Lung (tissue), 11 donors: ENCODE measurements at regions not wholly inside any gene's neighbourhood (a gene's known extent, or its start where the extent isn't known, plus 50 kb on each side); places are given as distances from the start of the nearest gene placed in this dataset.

Source experiments
- ATAC-seq: fragments of 200-7000 bp; cut with Tn5 transposase; one replicate; pipeline ENCODE4 v1.9.1; 2020; ENCODE audit warnings: moderate number of reproducible peaks; ENCODE audit not compliant: insufficient read depth, low FRiP score
- DNase-seq, 3 donors: peaks; one replicate each; pipeline ENCODE4 v3.0.0-alpha.2; 2013 to 2017
- H3K27ac ChIP-seq, 2 donors: one replicate each; pipeline ENCODE4 v1.5.1; 2013; ENCODE audit warnings: mild to moderate bottlenecking in 2 of 2, moderate library complexity in 2 of 2, control low read depth in 1 of 2, inconsistent platforms in 1 of 2, low read depth in 1 of 2, low read length in 1 of 2
- H3K27me3 ChIP-seq, 3 donors: one replicate each; pipeline ENCODE4 v1.5.1; 2013; ENCODE audit warnings: low read length in 2 of 3; ENCODE audit not compliant: control insufficient read depth in 3 of 3, insufficient read depth in 3 of 3
- H3K36me3 ChIP-seq, 4 donors: one replicate each; pipeline ENCODE4 v1.5.1; 2013; ENCODE audit warnings: low read length in 4 of 4, mild to moderate bottlenecking in 1 of 4, moderate library complexity in 1 of 4; ENCODE audit not compliant: control insufficient read depth in 4 of 4, insufficient read depth in 4 of 4
- H3K4me1 ChIP-seq, 5 donors: one replicate each; pipeline ENCODE4 v1.5.1; 2013; ENCODE audit warnings: low read length in 5 of 5, mild to moderate bottlenecking in 2 of 5, moderate library complexity in 1 of 5; ENCODE audit not compliant: control insufficient read depth in 5 of 5, insufficient read depth in 5 of 5
- H3K4me3 ChIP-seq: one replicate; pipeline ENCODE4 v1.5.1; 2013; ENCODE audit warnings: mild to moderate bottlenecking, control low read depth, moderate library complexity
- H3K9ac ChIP-seq, 2 donors: one replicate each; pipeline ENCODE4 v1.5.1; 2013; ENCODE audit warnings: low read length in 2 of 2, control low read depth in 1 of 2; ENCODE audit not compliant: insufficient read depth in 1 of 2
- H3K9me3 ChIP-seq, 4 donors: one replicate each; pipeline ENCODE4 v1.5.1; 2013; ENCODE audit warnings: low read length in 3 of 4, mild to moderate bottlenecking in 1 of 4, moderate library complexity in 1 of 4; ENCODE audit not compliant: control insufficient read depth in 4 of 4, insufficient read depth in 3 of 4
- CTCF ChIP-seq: IDR thresholded peaks from 2 replicates; pipeline ENCODE4 v1.5.1; 2012; ENCODE audit warnings: mild to moderate bottlenecking; ENCODE audit errors: control extremely low read depth, extremely low read depth
- WGBS, 2 donors: extraction: QIAGEN DNeasy Blood & Tissue Kit; methylation state at CpG; one replicate each; pipeline ENCODE4 v1.1.7; 2013; 5-methylcytosine and 5-hydroxymethylcytosine counted together
- donor health status: control.
- donor health status: control.
- donor health status: Bipolar disorder and iron deficiency.
- donor health status: healthy.
- donor health status: DM: yes; HTN: yes; CAD: no.

DNA sequence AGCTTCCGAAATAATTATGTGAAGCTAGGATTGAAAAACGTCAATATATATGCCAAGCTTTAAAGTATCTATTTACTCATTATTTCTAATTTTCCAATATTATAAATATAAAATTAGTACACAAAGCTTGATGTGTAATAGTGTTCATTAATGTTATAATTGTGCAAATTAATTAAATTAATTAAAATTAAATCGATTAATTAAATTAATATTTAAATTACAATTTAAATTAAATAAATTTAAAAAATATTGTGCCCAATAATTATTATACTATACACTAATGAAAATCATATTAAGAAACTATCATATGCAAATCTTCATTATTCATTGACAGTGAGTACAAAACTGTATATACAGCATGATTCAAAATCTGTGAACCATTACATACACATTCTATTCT, 409.8 kb downstream of the FAM170A start:
- Histone ChIP-seq H3K9me3 (no peaks in the 10 kb centered on the region), H3K27me3 (no peaks in the 10 kb centered on the region), H3K36me3 (no peaks in the 10 kb centered on the region), H3K4me1 (no peaks in the 10 kb centered on the region), H3K27ac (no peak overlapping the region), H3K4me3 (no peak overlapping the region), H3K9ac (no peak overlapping the region)
- TF ChIP-seq CTCF: no peak
- WGBS, 2 donors: 78 to 79% methylated on average over 3 of the region's 3 CpGs
- no peak for ATAC-seq
- DNase-seq: no peak

- Histone ChIP-seq H3K9me3 (no peaks in the 10 kb centered on the region), H3K27ac (no peak overlapping the region), H3K9ac (no peak overlapping the region), H3K36me3 (no peaks in the 10 kb centered on the region), H3K27me3 (no peaks in the 10 kb centered on the region), H3K4me1 (no peaks in the 10 kb centered on the region), H3K4me3 (no peak overlapping the region)
- no peak for ATAC-seq
- DNase-seq: no peak
- TF ChIP-seq CTCF: no peak
These were observed 414.1 kb downstream of the FAM170A start for GRCh38 chr5:120043431-120043830.

- Histone ChIP-seq H3K36me3 (no peaks in the 10 kb centered on the region), H3K27me3 (no peaks in the 10 kb centered on the region), H3K4me1 (peaks cover 0 to 1% (median 0%) of the 10 kb centered on the region in 5 donors), H3K9me3 (no peaks in the 10 kb centered on the region), H3K4me3 (no peak overlapping the region), H3K9ac (no peak overlapping the region), H3K27ac (peak overlapping the region in 1 of 2 donors; percentile 53)
- no peak for ATAC-seq
- DNase-seq: no peak
- TF ChIP-seq CTCF: no peak
- 68 to 83% methylated on average over 4 of the region's 4 CpGs for WGBS, 2 donors
These were observed 410.9 kb upstream of the PRR16 start for GRCh38 chr5:120052916-120053828.

- 71 to 85% methylated on average over 4 of the region's 4 CpGs for WGBS, 2 donors
- Histone ChIP-seq H3K36me3 (no peaks in the 10 kb centered on the region), H3K4me3 (no peak overlapping the region), H3K4me1 (peaks cover 0 to 1% (median 0%) of the 10 kb centered on the region in 5 donors), H3K27me3 (no peaks in the 10 kb centered on the region), H3K27ac (no peak overlapping the region), H3K9me3 (no peaks in the 10 kb centered on the region), H3K9ac (no peak overlapping the region)
- DNase-seq: no peak
- ATAC-seq: no peak
- no peak for TF ChIP-seq CTCF
These were observed 410.3 kb upstream of the PRR16 start for GRCh38 chr5:120053841-120054240.
